ENCODE measurements at regions not wholly inside any gene's neighbourhood (a gene's known extent, or its start where the extent isn't known, plus 50 kb on each side); places are given as distances from the start of the nearest gene placed in this dataset.

DNA sequence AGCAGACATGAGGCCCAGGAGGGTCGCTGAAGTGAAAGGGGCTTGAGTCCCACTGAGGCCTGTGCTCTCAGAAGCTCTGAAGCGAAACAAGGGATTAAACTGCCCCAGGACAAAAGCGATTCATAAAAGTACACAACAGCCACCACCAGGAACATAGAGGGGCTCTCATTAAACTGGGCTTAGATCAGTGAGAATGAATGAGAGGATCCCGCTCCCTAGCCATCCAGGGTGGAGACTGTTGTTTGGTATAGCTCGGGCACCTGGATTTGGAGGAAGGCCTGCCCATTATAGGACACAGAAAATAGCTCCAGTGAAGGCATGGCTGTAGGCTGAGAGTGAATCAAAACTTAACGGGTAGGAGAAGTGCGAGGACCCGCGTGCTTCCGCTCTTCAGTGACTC is 91.6 kb upstream of the TAB2 start:
- no peak for TF ChIP-seq POLR2A (IDR thresholded peaks at IDR 0.05)
- TF ChIP-seq CTCF (IDR thresholded peaks at IDR 0.05) = no peak
